ENCODE measurements at regions not wholly inside any gene's neighbourhood (a gene's known extent, or its start where the extent isn't known, plus 50 kb on each side); places are given as distances from the start of the nearest gene placed in this dataset.

GRCh38 chr6:14436592-14437132 is 319.1 kb downstream of the CD83 start (continued):
- TF ChIP-seq REST (IDR thresholded peaks at IDR 0.05; ENCODE audit: low read depth) (no peak), RAD21 (IDR thresholded peaks at IDR 0.05; ENCODE audit: low read depth) (no peak), EZH2phosphoT487 (IDR thresholded peaks at IDR 0.05; ENCODE audit: borderline replicate concordance) (no peak), ZFX (IDR thresholded peaks at IDR 0.05) (no peak), POLR2AphosphoS5 (IDR thresholded peaks at IDR 0.05; ENCODE audit: low read depth, low read length) (no peak), EGR1 (IDR thresholded peaks at IDR 0.05; ENCODE audit: low read depth) (no peak), SP1 (IDR thresholded peaks at IDR 0.05; ENCODE audit: low read depth) (no peak)

GRCh38 chr6:14439419-14439818 is 321.8 kb downstream of the CD83 start:
- no peak overlapping the region for H3K4me3 ChIP-seq (replicated peaks in 1 of 2; ENCODE audit: low read depth in 1 of 2, low read length in 2 of 2)
- H3K9me2 ChIP-seq (ENCODE audit: insufficient read depth), result no peaks in the 10 kb centered on the region
- intact Hi-C loops (cut with micrococcal nuclease), result no loop called here
- CTCF ChIA-PET, result no interaction called here
- no TSS peak for BruUV-seq (replicated peaks)
- H3K27ac ChIP-seq (ENCODE audit: low read depth, low read length), result no peak overlapping the region
- H2AFZ ChIP-seq (ENCODE audit: low read depth, low read length, poor library complexity, severe bottlenecking), result no peak overlapping the region
- no peak for ATAC-seq
- no peaks in the 10 kb centered on the region for H3K79me2 ChIP-seq (ENCODE audit: insufficient read depth, low read length)
- no peak overlapping the region for H3K4me2 ChIP-seq (ENCODE audit: low read length)
- no peaks in the 10 kb centered on the region for H3K4me1 ChIP-seq (ENCODE audit: control insufficient read depth in 1 of 2, insufficient read depth in 2 of 2, low read length in 2 of 2)
- H3K36me3 ChIP-seq (ENCODE audit: control insufficient read depth in 1 of 2, insufficient read depth in 2 of 2, low read length in 2 of 2), result no peaks in the 10 kb centered on the region
- no peak for DNase-seq (ENCODE audit: low read depth, low spot score)
- H3K9ac ChIP-seq (ENCODE audit: low read length), result no peak overlapping the region
- RAD21 ChIA-PET (ENCODE audit: low non-redundant PET in 1 of 2, low total read pairs in 2 of 2, uncharacterized antibody in 2 of 2, unreplicated experiment in 2 of 2), result no interaction called here
- TF ChIP-seq EGR1 (IDR thresholded peaks at IDR 0.05; ENCODE audit: low read depth) (no peak), POLR2A (IDR thresholded peaks at IDR 0.05; ENCODE audit: borderline replicate concordance, extremely low read depth, insufficient read depth, insufficient read length) (no peak), ZBTB33 (IDR thresholded peaks at IDR 0.05; ENCODE audit: extremely low read depth, insufficient replicate concordance, low read length) (no peak), FOSL1 (IDR thresholded peaks at IDR 0.05; ENCODE audit: low read depth) (no peak), MAX (IDR thresholded peaks at IDR 0.05) (no peak), CBX3 (IDR thresholded peaks at IDR 0.05; ENCODE audit: low read depth) (no peak), EZH2 (IDR thresholded peaks at IDR 0.05) (no peak), SRF (IDR thresholded peaks at IDR 0.05; ENCODE audit: low read depth) (no peak), TCF7L2 (IDR thresholded peaks at IDR 0.05; ENCODE audit: borderline replicate concordance, extremely low read depth, insufficient read depth, insufficient read length) (no peak), POLR2AphosphoS5 (IDR thresholded peaks at IDR 0.05; ENCODE audit: low read depth, low read length) (no peak), EZH2phosphoT487 (IDR thresholded peaks at IDR 0.05; ENCODE audit: borderline replicate concordance) (no peak), SP1 (IDR thresholded peaks at IDR 0.05; ENCODE audit: low read depth) (no peak)
- no peaks in the 10 kb centered on the region for H3K9me3 ChIP-seq (ENCODE audit: control insufficient read depth in 1 of 2, insufficient read depth in 1 of 2, low read depth in 1 of 2, low read length in 2 of 2)
- no peaks in the 10 kb centered on the region for H4K20me1 ChIP-seq (ENCODE audit: insufficient read depth)
- POLR2A ChIA-PET, result interaction anchor here (0.5 kb wide), 1 partner anchor 59 kb away, joined by 5 read pairs; no protein-coding TSS in a partner anchor
- H3K27me3 ChIP-seq (ENCODE audit: insufficient read depth, low read length), result no peaks in the 10 kb centered on the region

Data from HCT116 (cell line).